GM19043 (cell line): ENCODE measurements at regions not wholly inside any gene's neighbourhood (a gene's known extent, or its start where the extent isn't known, plus 50 kb on each side); places are given as distances from the start of the nearest gene placed in this dataset.

Experiments used
- ATAC-seq: cut with Tn5 transposase; IDR thresholded peaks from one replicate; pipeline ENCODE4 v1.9.1; 2021; ENCODE audit warnings: low read depth; ENCODE audit not compliant: unreplicated experiment

- peak; percentile 61 for ATAC-seq
These were observed 57.1 kb downstream of the FAM181B start for GRCh38 chr11:82676483-82677094.

GRCh38 chr11:82675838-82676237 lies 57.8 kb downstream of the FAM181B start:
- no peak for ATAC-seq

GRCh38 chr11:82673631-82674030 lies 60.0 kb downstream of the FAM181B start:
- ATAC-seq = no peak

GRCh38 chr11:82671451-82671850 lies 62.2 kb downstream of the FAM181B start:
- ATAC-seq = no peak

- no peak for ATAC-seq
These were observed 70.1 kb downstream of the FAM181B start for GRCh38 chr11:82663535-82663934.

GRCh38 chr11:82653752-82654151 lies 79.9 kb downstream of the FAM181B start:
- no peak for ATAC-seq

GRCh38 chr11:82639251-82639650 lies 94.4 kb downstream of the FAM181B start:
- ATAC-seq = no peak

- ATAC-seq = no peak
These were observed 97.0 kb downstream of the FAM181B start for GRCh38 chr11:82636615-82637014.

- ATAC-seq = no peak
These were observed 99.6 kb downstream of the FAM181B start for GRCh38 chr11:82634091-82634490.

- peak; percentile 64 for ATAC-seq
These were observed 101.7 kb downstream of the FAM181B start for GRCh38 chr11:82631722-82632630.

GRCh38 chr11:82610671-82611070 lies 123.0 kb downstream of the FAM181B start:
- no peak for ATAC-seq

- no peak for ATAC-seq
These were observed 126.9 kb downstream of the FAM181B start for GRCh38 chr11:82606738-82607137.

GRCh38 chr11:82601711-82602110 lies 132.0 kb downstream of the FAM181B start:
- ATAC-seq = no peak

- ATAC-seq = no peak
These were observed 133.8 kb downstream of the FAM181B start for GRCh38 chr11:82599836-82600235.

- no peak for ATAC-seq
These were observed 147.1 kb downstream of the FAM181B start for GRCh38 chr11:82586581-82586980.

GRCh38 chr11:82577246-82577645 lies 156.4 kb downstream of the FAM181B start:
- ATAC-seq = no peak

GRCh38 chr11:82560836-82561235 lies 172.8 kb downstream of the FAM181B start:
- no peak for ATAC-seq

GRCh38 chr11:82559609-82560008 lies 174.1 kb downstream of the FAM181B start:
- ATAC-seq = no peak

GRCh38 chr11:82557274-82557673 lies 176.4 kb downstream of the FAM181B start:
- ATAC-seq = peak; percentile 98

- ATAC-seq = no peak
These were observed 177.5 kb downstream of the FAM181B start for GRCh38 chr11:82556210-82556609.

GRCh38 chr11:82546661-82547557 lies 186.8 kb downstream of the FAM181B start:
- ATAC-seq = no peak
